ENCODE measurements at regions not wholly inside any gene's neighbourhood (a gene's known extent, or its start where the extent isn't known, plus 50 kb on each side); places are given as distances from the start of the nearest gene placed in this dataset.

DNA sequence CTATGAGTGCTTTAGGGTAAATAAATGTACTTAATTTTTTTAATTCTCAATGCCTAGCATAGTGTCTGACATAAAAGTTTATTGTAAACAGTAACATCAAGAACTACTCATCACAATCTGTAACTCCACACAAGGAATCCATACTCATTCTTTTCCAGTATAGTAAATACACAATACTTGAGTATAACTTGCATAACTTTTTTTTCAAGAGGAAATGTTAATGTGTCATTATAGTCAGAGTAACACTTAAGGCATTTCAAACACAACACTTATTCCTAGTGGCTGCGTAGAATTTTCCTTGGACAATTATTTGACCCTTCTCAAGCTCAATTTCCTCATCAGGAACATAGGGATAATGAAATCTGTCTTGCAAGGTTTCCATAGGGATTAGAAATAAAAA is 584.3 kb downstream of the CAAP1 start:
- intact Hi-C loops (cut with DNase I) = no loop called here
- no peaks in the 10 kb centered on the region for H3K4me1 ChIP-seq
- H3K27me3 ChIP-seq = no peaks in the 10 kb centered on the region
- 80 to 90% methylated on average over 1 of the region's 1 CpG for WGBS, 2 donors
- no peak overlapping the region for H3K27ac ChIP-seq
- no peaks in the 10 kb centered on the region for H3K36me3 ChIP-seq
- no peak for ATAC-seq
- no peak for TF ChIP-seq CTCF (IDR thresholded peaks at IDR 0.05)
- H3K9me3 ChIP-seq = no peaks in the 10 kb centered on the region
- no peak for DNase-seq
- no peak overlapping the region for H3K4me3 ChIP-seq

- Histone ChIP-seq H3K36me3 (no peaks in the 10 kb centered on the region), H3K4me3 (no peak overlapping the region), H3K27ac (no peak overlapping the region), H3K4me1 (no peaks in the 10 kb centered on the region), H3K27me3 (no peaks in the 10 kb centered on the region), H3K9me3 (no peaks in the 10 kb centered on the region)
- ATAC-seq = no peak
- TF ChIP-seq CTCF (IDR thresholded peaks at IDR 0.05) = no peak
- DNase-seq = no peak
- intact Hi-C loops (cut with DNase I) = no loop called here
- WGBS, 2 donors = 84 to 92% methylated on average over 1 of the region's 1 CpG
These were observed 590.9 kb downstream of the CAAP1 start for GRCh38 chr9:26301659-26302058.

GRCh38 chr9:26301046-26301445 is 591.6 kb downstream of the CAAP1 start:
- Histone ChIP-seq H3K36me3 (no peaks in the 10 kb centered on the region), H3K4me3 (no peak overlapping the region), H3K9me3 (no peaks in the 10 kb centered on the region), H3K27ac (no peak overlapping the region), H3K4me1 (no peaks in the 10 kb centered on the region), H3K27me3 (no peaks in the 10 kb centered on the region)
- intact Hi-C loops (cut with DNase I) = no loop called here
- no peak for DNase-seq
- WGBS, 2 donors = 70 to 73% methylated on average over 3 of the region's 3 CpGs
- TF ChIP-seq CTCF (IDR thresholded peaks at IDR 0.05) = no peak
- no peak for ATAC-seq

DNA sequence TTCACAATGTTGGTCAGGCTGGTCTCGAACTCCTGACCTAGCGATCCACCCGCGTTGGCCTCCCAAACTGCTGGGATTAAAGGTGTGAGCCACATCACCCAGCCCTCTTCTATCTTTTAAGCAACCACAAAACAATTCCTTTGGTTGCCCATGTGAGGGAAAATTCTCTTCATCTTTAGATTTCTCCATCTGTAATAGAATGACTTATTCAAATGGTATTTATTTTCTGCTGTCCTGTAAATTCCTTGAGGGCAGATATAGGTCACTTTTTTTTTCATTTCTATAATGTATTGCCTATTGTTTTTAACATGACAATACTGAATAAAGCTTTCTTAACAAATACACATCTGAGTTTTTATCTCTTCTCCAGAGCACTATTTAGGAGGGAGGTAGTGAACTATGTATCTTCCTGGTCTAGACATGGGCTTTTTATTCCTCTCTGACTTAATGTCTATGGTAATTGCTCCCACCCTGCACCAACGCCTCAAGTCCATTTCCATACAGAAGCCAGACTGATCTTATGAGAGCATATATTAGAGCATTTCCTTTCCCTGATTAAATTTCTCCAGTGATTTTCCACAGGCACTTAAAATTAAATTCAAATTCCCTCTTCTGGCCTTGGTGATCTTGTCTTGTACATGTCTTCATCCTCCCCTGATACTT is 595.6 kb downstream of the CAAP1 start:
- Histone ChIP-seq H3K4me3 (no peak overlapping the region), H3K4me1 (no peaks in the 10 kb centered on the region), H3K27me3 (no peaks in the 10 kb centered on the region), H3K36me3 (no peaks in the 10 kb centered on the region), H3K27ac (no peak overlapping the region), H3K9me3 (peaks cover 0 to 3% (median 0%) of the 10 kb centered on the region in 11 donors)
- intact Hi-C loops (cut with DNase I) = no loop called here
- DNase-seq (no peak), ATAC-seq (no peak)
- no peak for TF ChIP-seq CTCF (IDR thresholded peaks at IDR 0.05)
- WGBS, 2 donors = 85 to 88% methylated on average over 5 of the region's 5 CpGs
